LNCaP clone FGC (cell line): ENCODE measurements at regions not wholly inside any gene's neighbourhood (a gene's known extent, or its start where the extent isn't known, plus 50 kb on each side); places are given as distances from the start of the nearest gene placed in this dataset.

Source experiments
- DNase-seq: peaks from one replicate; pipeline ENCODE4 v3.0.0-alpha.2; 2011; ENCODE audit warnings: low read depth
- H3K4me3 ChIP-seq: 2 replicates; pipeline ENCODE4 v1.5.1; 2011; ENCODE audit warnings: mild to moderate bottlenecking, low read depth, low read length, control low read depth
- CTCF ChIP-seq: IDR thresholded peaks from 2 replicates; pipeline ENCODE4 v1.5.1; 2012; ENCODE audit warnings: mild to moderate bottlenecking; ENCODE audit not compliant: control insufficient read depth, insufficient read depth; ENCODE audit errors: extremely low read depth

- DNase-seq, result no peak
- H3K4me3 ChIP-seq, result no peak overlapping the region
- TF ChIP-seq CTCF, result no peak
Observed at GRCh38 chr1:198893141-198893540, 254.3 kb downstream of the PTPRC start.

GRCh38 chr1:198893763-198894444, 255.1 kb downstream of the PTPRC start:
- DNase-seq, result no peak
- TF ChIP-seq CTCF, result no peak
- no peak overlapping the region for H3K4me3 ChIP-seq

GRCh38 chr1:198901266-198901665, 262.4 kb downstream of the PTPRC start:
- TF ChIP-seq CTCF, result no peak
- no peak for DNase-seq
- no peak overlapping the region for H3K4me3 ChIP-seq

GRCh38 chr1:198902655-198903054, 263.8 kb downstream of the PTPRC start:
- no peak for TF ChIP-seq CTCF
- no peak overlapping the region for H3K4me3 ChIP-seq
- no peak for DNase-seq

- H3K4me3 ChIP-seq, result no peak overlapping the region
- no peak for TF ChIP-seq CTCF
- DNase-seq, result no peak
Observed at GRCh38 chr1:198903203-198903602, 264.4 kb downstream of the PTPRC start.

- no peak for TF ChIP-seq CTCF
- no peak for DNase-seq
- no peak overlapping the region for H3K4me3 ChIP-seq
Observed at GRCh38 chr1:198903621-198904020, 264.8 kb downstream of the PTPRC start.

GRCh38 chr1:198904321-198904720, 265.5 kb downstream of the PTPRC start:
- no peak overlapping the region for H3K4me3 ChIP-seq
- DNase-seq, result no peak
- TF ChIP-seq CTCF, result no peak
